ENCODE measurements at regions not wholly inside any gene's neighbourhood (a gene's known extent, or its start where the extent isn't known, plus 50 kb on each side); places are given as distances from the start of the nearest gene placed in this dataset. TPM values are rescaled to one million over a fixed set of nuclear protein-coding genes. Genes with fewer than 3 reads are reported as not detected.
A peak's percentile ranks its signal among the peaks of the same experiment; 100 is the strongest.
"Not testable (repeated sequence)": the region's sequence is repeated elsewhere in the genome, so short reads cannot be mapped to it uniquely, and the experiment has no call there.

GRCh38 chr7:63627590-63628485 is 370.8 kb upstream of the ZNF722 start:
- DNase-seq; H3K36me3 ChIP-seq (ENCODE audit: low read depth); ATAC-seq; H3K9me3 ChIP-seq; intact Hi-C loops (cut with DNase I, micrococcal nuclease); H3K4me1 ChIP-seq (ENCODE audit: low read depth); H3K4me3 ChIP-seq: not testable (repeated sequence)

GRCh38 chr7:63629024-63629423 is 369.6 kb upstream of the ZNF722 start:
- ATAC-seq; H3K4me1 ChIP-seq (ENCODE audit: low read depth); H3K4me3 ChIP-seq; intact Hi-C loops (cut with DNase I, micrococcal nuclease); H3K9me3 ChIP-seq; H3K36me3 ChIP-seq (ENCODE audit: low read depth); DNase-seq: not testable (repeated sequence)

- H3K4me3 ChIP-seq; intact Hi-C loops (cut with DNase I, micrococcal nuclease); H3K9me3 ChIP-seq; ATAC-seq; H3K4me1 ChIP-seq (ENCODE audit: low read depth); H3K36me3 ChIP-seq (ENCODE audit: low read depth): not testable (repeated sequence)
- peak in 1 of 3 donors; percentile 33 for DNase-seq
Observed at GRCh38 chr7:63636585-63636984, 362.1 kb upstream of the ZNF722 start.

DNA sequence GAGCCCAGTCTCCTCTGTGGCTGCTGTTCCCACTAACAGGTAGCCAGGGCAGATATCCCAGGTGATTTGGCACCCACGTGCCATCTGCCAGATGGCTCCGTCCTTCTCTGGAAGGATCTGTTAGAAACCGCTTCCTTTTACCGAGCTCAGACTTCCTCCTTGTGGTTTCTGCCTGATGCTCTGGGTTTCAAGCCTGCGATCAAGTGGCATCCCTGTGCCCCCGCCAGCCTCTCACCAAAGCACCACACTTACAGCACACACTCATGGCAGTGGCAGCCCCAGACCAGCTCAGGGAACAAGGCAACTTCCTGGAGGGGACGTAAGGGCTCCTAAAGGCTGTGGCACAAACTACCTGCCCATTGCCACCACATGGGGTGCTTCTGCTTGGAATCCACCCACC is 333.1 kb upstream of the ZNF722 start:
- DNase-seq; H3K4me3 ChIP-seq; H3K9me3 ChIP-seq; H3K4me1 ChIP-seq (ENCODE audit: low read depth); ATAC-seq; H3K36me3 ChIP-seq (ENCODE audit: low read depth); intact Hi-C loops (cut with DNase I, micrococcal nuclease): not testable (repeated sequence)

DNA sequence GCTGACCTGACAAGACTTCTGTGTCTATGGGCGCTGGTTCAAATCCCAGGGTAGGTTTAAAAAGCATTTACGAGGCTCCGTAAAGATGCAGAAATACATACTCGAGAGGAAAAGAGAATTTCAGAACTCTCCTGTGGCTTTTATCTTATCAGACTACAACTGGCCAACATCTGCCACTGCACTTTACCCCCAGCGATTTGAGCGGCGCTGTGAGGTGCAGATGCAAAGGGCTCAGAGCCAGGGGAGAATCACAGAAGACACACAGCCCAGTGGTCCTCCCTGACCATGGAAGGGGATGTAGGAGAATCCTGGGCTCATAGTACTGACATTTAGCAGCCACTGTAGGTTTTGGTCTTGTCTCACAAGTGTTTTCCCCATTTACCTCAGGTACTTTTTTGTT is 307.2 kb upstream of the ZNF722 start:
- H3K4me3 ChIP-seq; H3K36me3 ChIP-seq (ENCODE audit: low read depth); H3K9me3 ChIP-seq; DNase-seq; ATAC-seq; intact Hi-C loops (cut with DNase I, micrococcal nuclease); H3K4me1 ChIP-seq (ENCODE audit: low read depth): not testable (repeated sequence)

GRCh38 chr7:63694296-63694695 is 304.4 kb upstream of the ZNF722 start:
- H3K4me1 ChIP-seq (ENCODE audit: low read depth); H3K36me3 ChIP-seq (ENCODE audit: low read depth); DNase-seq; ATAC-seq; H3K9me3 ChIP-seq; H3K4me3 ChIP-seq; intact Hi-C loops (cut with DNase I, micrococcal nuclease): not testable (repeated sequence)

Small RNAs in the stretch of these regions (microRNA-seq; reads per million reads assigned to microRNA genes)
- not detected for gene MIR4283-2
